ENCODE measurements at regions not wholly inside any gene's neighbourhood (a gene's known extent, or its start where the extent isn't known, plus 50 kb on each side); places are given as distances from the start of the nearest gene placed in this dataset.

GRCh38 chr3:117666325-117666724, 956.7 kb downstream of the TUSC7 start:
- peak in 4 of 5 donors; percentile 37 to 81 (median 64) for DNase-seq
- intact Hi-C loops (cut with DNase I), result no loop called here
- H3K27me3 ChIP-seq (ENCODE audit: control insufficient read depth, insufficient read depth, low read length), result no peaks in the 10 kb centered on the region
- H3K9me3 ChIP-seq (ENCODE audit: control insufficient read depth in 2 of 3, insufficient read depth in 1 of 3, low read length in 3 of 3), result no peaks in the 10 kb centered on the region
- no peaks in the 10 kb centered on the region for H3K4me1 ChIP-seq (ENCODE audit: control insufficient read depth in 2 of 3, insufficient read depth in 2 of 3, low read depth in 1 of 3, low read length in 3 of 3)
- no peak for FAIRE-seq
- H3K27ac ChIP-seq (ENCODE audit: low read depth in 2 of 2, low read length in 2 of 2), result no peak overlapping the region
- no peak overlapping the region for H3K4me3 ChIP-seq (ENCODE audit: low read length in 3 of 3)
- TF ChIP-seq, protein P1, sequence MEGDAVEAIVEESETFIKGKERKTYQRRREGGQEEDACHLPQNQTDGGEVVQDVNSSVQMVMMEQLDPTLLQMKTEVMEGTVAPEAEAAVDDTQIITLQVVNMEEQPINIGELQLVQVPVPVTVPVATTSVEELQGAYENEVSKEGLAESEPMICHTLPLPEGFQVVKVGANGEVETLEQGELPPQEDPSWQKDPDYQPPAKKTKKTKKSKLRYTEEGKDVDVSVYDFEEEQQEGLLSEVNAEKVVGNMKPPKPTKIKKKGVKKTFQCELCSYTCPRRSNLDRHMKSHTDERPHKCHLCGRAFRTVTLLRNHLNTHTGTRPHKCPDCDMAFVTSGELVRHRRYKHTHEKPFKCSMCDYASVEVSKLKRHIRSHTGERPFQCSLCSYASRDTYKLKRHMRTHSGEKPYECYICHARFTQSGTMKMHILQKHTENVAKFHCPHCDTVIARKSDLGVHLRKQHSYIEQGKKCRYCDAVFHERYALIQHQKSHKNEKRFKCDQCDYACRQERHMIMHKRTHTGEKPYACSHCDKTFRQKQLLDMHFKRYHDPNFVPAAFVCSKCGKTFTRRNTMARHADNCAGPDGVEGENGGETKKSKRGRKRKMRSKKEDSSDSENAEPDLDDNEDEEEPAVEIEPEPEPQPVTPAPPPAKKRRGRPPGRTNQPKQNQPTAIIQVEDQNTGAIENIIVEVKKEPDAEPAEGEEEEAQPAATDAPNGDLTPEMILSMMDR (IDR thresholded peaks at IDR 0.05; ENCODE audit: borderline replicate concordance, extremely low read depth, insufficient read depth), result no peak
- H3K9ac ChIP-seq (ENCODE audit: low read length in 3 of 3), result no peak overlapping the region
- H3K36me3 ChIP-seq (ENCODE audit: control insufficient read depth in 2 of 3, insufficient read depth in 3 of 3, low read length in 3 of 3), result no peaks in the 10 kb centered on the region

DNA sequence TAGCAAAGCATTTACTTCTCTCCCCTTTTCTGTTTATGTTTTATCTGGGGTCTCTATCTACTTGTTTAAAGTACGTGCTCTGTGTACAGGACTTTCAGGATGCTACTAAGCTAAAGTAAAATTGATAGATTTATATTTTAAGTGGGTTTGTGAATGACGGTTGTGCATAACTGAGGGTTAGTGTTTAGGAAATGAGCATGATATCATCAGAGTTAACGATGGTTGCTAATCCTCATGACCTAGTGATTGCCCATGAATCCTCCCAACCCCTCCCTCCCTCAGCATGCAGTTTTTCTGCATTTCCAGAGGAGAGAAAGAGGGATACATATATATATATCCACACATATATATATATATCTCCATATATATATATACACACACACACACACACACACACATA, 957.2 kb downstream of the TUSC7 start:
- intact Hi-C loops (cut with DNase I), result no loop called here
- FAIRE-seq (no peak), DNase-seq (no peak)
- Histone ChIP-seq H3K36me3 (ENCODE audit: control insufficient read depth in 2 of 3, insufficient read depth in 3 of 3, low read length in 3 of 3) (no peaks in the 10 kb centered on the region), H3K27me3 (ENCODE audit: control insufficient read depth, insufficient read depth, low read length) (no peaks in the 10 kb centered on the region), H3K9me3 (ENCODE audit: control insufficient read depth in 2 of 3, insufficient read depth in 1 of 3, low read length in 3 of 3) (no peaks in the 10 kb centered on the region), H3K9ac (ENCODE audit: low read length in 3 of 3) (no peak overlapping the region), H3K4me3 (ENCODE audit: low read length in 3 of 3) (no peak overlapping the region), H3K27ac (ENCODE audit: low read depth in 2 of 2, low read length in 2 of 2) (no peak overlapping the region), H3K4me1 (ENCODE audit: control insufficient read depth in 2 of 3, insufficient read depth in 2 of 3, low read depth in 1 of 3, low read length in 3 of 3) (no peaks in the 10 kb centered on the region)
- TF ChIP-seq, protein P1 (IDR thresholded peaks at IDR 0.05; ENCODE audit: borderline replicate concordance, extremely low read depth, insufficient read depth), result no peak

DNA sequence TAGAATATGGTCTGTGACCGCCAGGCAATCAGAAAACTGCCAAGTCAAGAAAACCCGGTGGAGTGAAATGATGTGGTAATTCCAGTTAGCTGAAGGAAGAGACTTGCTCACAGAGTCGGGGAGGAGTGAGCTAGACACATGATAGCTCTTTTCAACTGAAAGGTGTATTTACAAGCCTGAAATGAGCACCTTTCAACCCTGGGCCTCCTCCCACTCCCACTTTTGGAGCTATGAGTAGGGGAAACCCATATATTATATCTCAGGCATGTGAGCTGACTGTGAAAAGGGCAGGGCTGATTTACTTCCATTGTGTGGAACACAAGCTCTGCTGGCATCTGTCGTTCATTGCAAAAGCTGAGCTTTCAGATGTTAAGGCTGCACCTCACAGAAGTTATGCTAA, 960.2 kb downstream of the TUSC7 start:
- Histone ChIP-seq H3K36me3 (ENCODE audit: control insufficient read depth in 2 of 3, insufficient read depth in 3 of 3, low read length in 3 of 3) (no peaks in the 10 kb centered on the region), H3K27ac (ENCODE audit: low read depth in 2 of 2, low read length in 2 of 2) (no peak overlapping the region), H3K4me3 (ENCODE audit: low read length in 3 of 3) (no peak overlapping the region), H3K9me3 (ENCODE audit: control insufficient read depth in 2 of 3, insufficient read depth in 1 of 3, low read length in 3 of 3) (no peaks in the 10 kb centered on the region), H3K4me1 (ENCODE audit: control insufficient read depth in 2 of 3, insufficient read depth in 2 of 3, low read depth in 1 of 3, low read length in 3 of 3) (no peaks in the 10 kb centered on the region), H3K27me3 (ENCODE audit: control insufficient read depth, insufficient read depth, low read length) (no peaks in the 10 kb centered on the region), H3K9ac (ENCODE audit: low read length in 3 of 3) (no peak overlapping the region)
- TF ChIP-seq, protein P1 (IDR thresholded peaks at IDR 0.05; ENCODE audit: borderline replicate concordance, extremely low read depth, insufficient read depth), result no peak
- no peak for FAIRE-seq
- peak in 4 of 5 donors; percentile 60 to 88 (median 76) for DNase-seq
- intact Hi-C loops (cut with DNase I), result no loop called here

DNA sequence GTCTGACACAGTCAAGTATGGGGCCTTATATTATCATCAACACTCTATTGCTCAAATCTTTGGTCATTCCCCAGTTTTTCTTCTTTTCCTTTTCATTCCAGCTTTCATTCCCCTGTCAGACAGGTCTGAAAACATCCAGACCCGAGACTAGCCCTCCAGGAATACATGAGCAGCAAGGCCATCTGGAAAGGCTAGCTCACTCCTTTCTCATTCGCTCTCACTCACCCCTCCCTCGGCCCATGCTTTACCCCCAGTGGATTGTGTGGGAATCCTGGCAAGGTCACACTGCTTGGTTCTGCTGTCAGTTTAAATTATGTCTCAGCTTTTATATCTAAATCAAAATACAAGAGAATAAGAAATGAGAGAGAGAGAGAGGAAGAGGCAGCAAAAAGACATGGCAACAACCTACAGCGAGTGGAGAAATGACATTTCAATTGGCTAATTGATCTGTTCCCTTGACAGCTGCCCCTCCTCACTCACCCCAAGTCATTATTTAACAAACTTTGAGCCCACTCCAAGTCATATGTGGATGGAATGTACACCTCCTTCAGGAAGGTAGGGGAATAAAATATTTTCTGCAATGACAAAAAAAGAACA, 962.2 kb downstream of the TUSC7 start:
- Histone ChIP-seq H3K27ac (ENCODE audit: low read depth in 2 of 2, low read length in 2 of 2) (no peak overlapping the region), H3K9me3 (ENCODE audit: control insufficient read depth in 2 of 3, insufficient read depth in 1 of 3, low read length in 3 of 3) (no peaks in the 10 kb centered on the region), H3K9ac (ENCODE audit: low read length in 3 of 3) (no peak overlapping the region), H3K4me1 (ENCODE audit: control insufficient read depth in 2 of 3, insufficient read depth in 2 of 3, low read depth in 1 of 3, low read length in 3 of 3) (no peaks in the 10 kb centered on the region), H3K36me3 (ENCODE audit: control insufficient read depth in 2 of 3, insufficient read depth in 3 of 3, low read length in 3 of 3) (no peaks in the 10 kb centered on the region), H3K27me3 (ENCODE audit: control insufficient read depth, insufficient read depth, low read length) (no peaks in the 10 kb centered on the region), H3K4me3 (ENCODE audit: low read length in 3 of 3) (no peak overlapping the region)
- intact Hi-C loops (cut with DNase I), result no loop called here
- DNase-seq (no peak), FAIRE-seq (no peak)
- TF ChIP-seq, protein P1 (IDR thresholded peaks at IDR 0.05; ENCODE audit: borderline replicate concordance, extremely low read depth, insufficient read depth), result no peak

Measured in kidney (tissue), 13 donors.